Astrocyte (in vitro differentiated cells and primary cell): ENCODE measurements at regions not wholly inside any gene's neighbourhood (a gene's known extent, or its start where the extent isn't known, plus 50 kb on each side); places are given as distances from the start of the nearest gene placed in this dataset.
"Not testable (repeated sequence)": the region's sequence is repeated elsewhere in the genome, so short reads cannot be mapped to it uniquely, and the experiment has no call there.

Experiments used
- CTCF ChIP-seq: IDR thresholded peaks from 2 replicates; pipeline ENCODE4 v1.5.1; 2011; ENCODE audit warnings: low read depth, mild to moderate bottlenecking, inconsistent platforms, low read length, moderate library complexity; ENCODE audit not compliant: insufficient read depth
- EZH2 ChIP-seq: IDR thresholded peaks from 2 replicates; pipeline ENCODE4 v1.6.1; 2012; ENCODE audit warnings: mild to moderate bottlenecking, low read length, inconsistent platforms; ENCODE audit not compliant: insufficient read depth

- TF ChIP-seq CTCF, EZH2: not testable (repeated sequence)
Observed at GRCh38 chr16:29297144-29297808, 109.2 kb downstream of the NPIPB11 start.
